ENCODE measurements at regions not wholly inside any gene's neighbourhood (a gene's known extent, or its start where the extent isn't known, plus 50 kb on each side); places are given as distances from the start of the nearest gene placed in this dataset.
A peak's percentile ranks its signal among the peaks of the same experiment; 100 is the strongest.
"Not testable (repeated sequence)": the region's sequence is repeated elsewhere in the genome, so short reads cannot be mapped to it uniquely, and the experiment has no call there.

DNA sequence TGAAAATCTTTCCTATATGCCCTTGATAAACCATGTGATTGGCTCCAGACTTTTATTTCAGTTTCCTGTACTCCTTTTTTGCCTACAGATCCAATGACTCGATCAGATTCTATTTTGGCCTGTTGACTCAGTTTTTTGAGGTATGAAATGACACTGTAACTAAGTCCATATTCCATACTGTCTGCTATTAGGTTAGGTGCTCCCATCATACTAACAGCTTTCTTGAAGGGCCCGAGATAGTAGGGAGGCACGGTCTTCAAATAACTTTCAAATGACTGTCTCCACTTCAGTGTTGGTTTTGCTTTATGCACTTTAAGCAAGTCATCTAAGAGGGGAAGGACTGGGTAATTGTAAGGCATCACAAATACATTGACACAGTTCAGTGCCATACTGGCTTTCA is 295.4 kb upstream of the DAB2 start:
- no peak for DNase-seq

DNA sequence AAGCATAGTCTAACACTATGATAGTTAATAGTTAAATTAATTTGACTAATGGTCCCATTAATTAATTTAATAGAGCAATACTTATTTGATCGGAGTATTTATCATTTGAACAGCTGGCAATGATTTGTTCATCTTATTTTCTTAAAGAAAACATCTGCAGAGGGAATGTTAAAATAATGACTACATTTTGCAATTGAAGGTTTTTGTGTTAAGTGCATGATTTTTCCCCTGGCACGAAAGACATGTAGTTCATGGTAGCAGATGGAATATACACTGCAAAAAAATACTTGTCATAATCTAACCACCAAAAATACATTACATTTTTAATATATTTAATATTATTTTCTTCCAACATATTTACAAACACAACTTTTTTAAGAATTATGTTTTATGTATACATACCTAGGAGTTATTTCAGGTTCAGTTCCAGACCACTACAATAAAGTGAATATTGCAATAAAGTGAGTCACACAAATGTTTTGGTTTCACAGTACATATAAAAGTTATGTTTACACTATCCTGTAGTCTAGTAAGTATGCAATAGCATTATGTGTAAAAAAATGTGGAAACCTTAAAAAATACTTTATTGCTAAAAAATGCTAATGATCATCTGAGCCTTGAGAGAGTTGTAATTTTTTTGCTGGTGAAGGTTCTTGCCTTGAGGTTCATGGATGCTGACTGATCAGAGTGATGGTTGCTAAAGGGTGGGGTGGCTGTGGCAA is 292.6 kb upstream of the DAB2 start:
- no peak for DNase-seq

DNA sequence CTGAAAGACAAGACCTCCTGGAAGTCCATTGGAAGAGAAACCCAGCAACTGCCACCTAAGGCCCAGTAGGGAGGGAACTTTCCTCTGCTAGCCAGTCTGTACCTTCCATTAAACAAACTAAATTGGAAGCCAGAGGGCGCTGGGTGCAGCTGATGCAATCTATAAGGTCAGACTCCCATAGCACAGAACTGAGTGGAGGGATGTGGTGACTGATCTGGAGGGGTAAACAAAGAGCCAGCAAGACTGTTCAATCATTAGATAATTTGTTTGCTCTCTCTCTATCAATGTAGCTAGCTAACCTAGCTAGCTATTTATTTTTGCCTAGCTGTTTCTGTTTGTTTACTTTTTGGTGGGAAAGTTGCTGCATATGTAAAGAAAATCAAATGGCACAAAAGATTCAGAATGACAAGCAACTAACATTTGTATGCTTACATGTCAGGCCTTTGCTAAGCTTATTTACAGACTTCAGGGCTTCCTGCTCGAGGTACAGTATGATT is 291.8 kb upstream of the DAB2 start:
- DNase-seq, result peak; percentile 81 to 88

DNA sequence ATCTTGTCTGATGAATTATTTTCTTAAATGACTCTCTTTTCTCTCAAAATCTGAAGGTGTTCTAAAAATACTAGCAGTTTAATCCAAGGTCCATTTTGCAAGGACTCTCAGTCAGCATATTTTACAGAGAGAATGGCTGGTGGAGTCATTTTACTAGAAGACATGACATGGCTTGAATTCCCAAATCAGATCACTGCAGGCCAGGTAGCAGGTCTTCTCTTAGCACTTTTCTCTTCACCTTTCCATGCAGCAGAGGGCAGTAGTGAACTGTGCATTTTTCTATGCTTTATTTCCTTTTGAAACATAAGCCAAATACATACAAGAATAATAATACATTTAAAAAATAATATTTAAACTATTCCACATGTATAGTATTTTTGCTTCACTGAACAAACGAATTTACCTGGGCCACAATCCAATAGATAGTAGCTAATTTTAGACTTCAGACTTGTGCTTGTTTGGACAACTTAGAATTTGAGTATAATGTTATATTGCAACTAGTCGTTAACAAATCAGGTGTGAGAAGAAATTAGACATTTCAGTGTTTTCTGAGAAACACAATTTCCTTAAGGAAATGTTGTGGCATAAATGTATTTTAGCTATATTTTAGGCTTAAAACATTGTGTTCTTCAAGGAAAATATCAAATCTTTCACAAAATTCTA is 289.4 kb upstream of the DAB2 start:
- DNase-seq, result peak; percentile 76 to 80

DNA sequence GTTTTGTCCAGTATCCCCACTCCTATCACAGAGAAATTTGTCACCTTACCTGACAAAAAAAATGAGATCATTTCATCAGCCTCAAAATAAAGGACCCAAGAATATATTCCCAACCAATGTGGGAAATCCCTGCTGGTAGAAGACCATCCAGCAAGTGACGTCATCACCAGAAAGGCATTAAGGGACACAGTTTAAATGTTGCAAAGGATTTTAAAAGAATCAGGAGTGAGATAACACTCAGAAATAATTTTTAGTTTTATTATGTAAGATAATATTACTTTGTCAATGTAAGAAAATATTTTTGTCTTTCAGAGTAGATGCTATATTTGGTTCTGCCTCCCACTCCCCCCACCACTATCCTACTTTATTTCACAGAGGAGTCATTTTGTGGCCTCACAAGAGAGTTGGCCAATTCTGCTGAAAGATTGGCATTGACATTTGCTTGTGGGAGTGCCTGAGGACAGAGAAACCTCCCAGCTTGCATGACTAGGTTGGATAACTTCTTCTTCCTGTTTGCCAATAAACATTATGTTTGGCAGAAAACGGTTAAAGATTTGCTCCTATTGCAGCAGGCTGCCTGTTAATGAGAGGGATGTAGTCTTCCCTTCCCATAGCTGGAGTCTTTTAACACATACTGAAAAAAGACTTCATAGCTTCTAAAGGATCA is 288.6 kb upstream of the DAB2 start:
- DNase-seq, result peak; percentile 47 to 72

DNA sequence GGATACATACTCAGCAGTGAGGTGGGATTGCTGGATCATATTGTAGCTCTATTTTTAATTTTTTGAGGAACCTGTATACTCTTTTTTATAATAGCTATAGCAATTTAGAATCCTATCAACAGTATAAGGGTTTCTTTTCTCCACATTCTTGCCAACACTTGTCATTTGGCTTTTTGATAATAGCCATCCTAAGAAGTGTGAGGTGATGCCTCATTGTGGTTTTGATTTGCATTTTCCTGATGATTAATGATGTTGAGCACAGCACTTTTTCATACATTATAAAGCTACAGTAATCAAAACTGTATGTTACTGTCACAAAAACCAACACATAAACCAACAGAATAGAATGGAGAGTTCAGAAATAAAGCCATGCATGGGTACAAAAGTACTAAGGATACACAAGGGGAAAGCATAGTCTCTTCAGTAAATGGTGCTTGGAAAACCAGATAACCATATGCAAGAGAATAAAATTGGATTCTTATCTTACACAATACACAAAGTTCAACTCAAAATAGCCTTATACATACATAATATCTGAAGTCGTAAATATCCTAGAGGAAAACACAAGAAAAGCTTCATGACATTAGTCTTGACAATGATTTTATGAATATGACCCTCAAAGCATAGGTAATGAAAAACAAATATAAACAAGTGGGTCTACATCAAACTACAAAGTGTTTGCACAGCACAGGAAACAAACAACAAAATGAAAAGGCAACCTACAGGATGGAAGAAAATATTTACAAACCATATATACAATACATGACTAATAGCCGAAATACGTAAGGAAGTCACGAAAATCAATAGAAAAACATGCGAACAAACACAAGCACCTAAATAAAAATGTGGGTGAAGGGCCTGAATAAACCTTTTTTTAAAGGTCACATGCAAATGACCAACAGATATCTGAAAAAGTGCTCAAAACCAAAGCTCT is 287.8 kb upstream of the DAB2 start:
- peak; percentile 47 to 62 for DNase-seq

DNA sequence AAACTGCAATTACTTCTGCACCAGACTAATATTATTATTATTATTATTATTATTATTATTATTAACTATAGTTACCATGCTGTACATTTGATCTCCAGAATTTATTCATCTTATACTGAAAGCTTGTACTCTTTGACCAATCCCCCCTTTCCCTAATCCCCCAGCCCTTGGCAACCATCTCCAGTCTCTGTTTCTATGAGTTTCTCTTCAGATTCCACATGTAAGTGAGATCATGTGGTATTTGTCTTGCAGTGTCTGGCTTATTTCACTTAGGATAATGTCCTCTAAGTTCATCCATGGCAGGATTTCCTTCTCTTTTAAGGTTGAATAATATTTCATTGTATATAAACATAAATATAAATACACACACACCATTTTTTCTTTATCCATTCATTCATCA is 287.0 kb upstream of the DAB2 start:
- no peak for DNase-seq

DNA sequence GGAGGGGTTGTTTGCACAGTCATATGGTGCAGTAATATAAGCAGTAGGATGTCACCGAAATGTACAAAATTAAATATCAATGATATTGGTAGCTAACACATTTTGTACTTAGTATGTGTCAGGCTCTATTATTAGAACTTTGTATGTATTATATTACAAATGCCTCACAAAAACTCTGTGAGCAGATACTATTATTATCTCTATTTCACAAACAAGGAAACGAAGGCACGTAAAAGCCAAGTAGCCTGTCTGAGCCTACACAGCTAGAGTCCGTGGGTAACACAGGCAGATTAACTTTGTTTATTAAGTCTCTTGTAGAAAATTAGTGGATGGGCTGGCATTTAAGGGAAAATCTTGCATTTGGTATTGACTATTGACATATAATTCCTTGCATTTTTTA is 284.3 kb upstream of the DAB2 start:
- DNase-seq, result no peak

DNA sequence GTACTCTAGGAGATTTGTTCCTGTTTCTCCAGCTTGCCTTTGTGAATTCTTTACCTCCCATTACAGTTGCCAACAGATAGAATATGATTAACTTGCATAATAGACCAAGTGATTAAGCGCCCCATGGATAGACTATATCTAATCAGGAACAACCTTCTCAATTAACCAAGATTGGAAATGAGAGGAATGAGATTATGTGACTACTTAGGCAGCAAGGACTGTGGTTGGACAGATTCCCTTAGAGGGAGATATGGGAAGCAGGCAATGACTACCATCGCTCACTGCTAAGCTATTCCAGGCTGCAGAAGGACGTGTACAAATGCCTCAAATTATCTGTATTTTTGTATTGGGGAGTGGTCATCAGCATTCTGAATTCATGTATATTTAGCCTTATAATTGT is 278.1 kb upstream of the DAB2 start:
- no peak for DNase-seq

DNA sequence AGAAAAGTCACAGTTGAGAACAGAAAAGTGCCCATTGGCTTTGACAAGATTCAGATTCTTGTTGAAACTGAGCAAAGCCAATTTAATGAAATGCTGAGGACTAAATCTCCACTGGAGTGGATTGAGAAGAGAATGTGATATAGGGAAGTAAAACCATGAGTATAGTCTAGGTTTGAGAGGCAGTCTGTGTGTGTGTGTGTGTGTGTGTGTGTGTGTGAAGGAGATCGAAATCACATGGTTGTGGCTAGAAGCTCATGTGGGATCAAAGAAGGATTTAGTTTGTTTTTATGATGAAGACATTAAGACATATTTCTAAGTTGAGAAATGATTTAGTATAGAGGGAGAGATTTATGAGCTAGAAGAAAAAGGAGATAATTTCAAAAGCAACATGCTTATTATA is 275.7 kb upstream of the DAB2 start:
- no peak for DNase-seq

DNA sequence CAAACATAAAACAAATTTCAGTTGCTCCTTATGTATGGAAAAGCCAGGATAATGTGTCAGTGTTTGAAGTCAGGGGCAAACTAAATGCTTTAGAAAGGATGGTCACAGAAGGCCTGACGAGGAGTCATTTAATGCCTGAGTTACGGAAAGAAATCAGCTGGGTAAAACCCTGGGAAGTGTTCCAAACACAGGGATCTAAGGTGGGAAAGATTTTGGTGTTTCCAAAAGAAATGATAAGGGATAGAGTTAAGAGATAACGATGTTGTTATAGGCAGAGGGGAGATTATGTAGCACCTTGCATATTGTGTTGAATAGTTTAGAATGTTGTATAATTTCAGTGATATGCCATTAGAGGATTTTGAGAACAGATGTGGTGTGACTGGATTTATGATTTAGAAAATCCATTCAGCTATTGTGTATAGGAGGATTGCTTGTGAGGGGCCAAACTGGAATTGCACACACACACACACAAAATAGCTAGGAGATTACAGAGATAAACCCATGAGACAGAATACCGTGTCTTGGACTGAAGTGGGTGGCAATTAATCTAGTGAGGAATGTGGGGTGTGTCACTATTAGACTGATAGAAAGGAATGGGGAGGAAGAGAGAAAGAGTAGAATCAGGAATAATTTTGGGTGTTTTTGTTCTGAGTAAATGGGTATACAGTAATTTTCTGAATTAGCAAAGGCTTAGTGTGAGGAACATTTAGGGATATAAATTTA is 274.2 kb upstream of the DAB2 start:
- no peak for DNase-seq

DNA sequence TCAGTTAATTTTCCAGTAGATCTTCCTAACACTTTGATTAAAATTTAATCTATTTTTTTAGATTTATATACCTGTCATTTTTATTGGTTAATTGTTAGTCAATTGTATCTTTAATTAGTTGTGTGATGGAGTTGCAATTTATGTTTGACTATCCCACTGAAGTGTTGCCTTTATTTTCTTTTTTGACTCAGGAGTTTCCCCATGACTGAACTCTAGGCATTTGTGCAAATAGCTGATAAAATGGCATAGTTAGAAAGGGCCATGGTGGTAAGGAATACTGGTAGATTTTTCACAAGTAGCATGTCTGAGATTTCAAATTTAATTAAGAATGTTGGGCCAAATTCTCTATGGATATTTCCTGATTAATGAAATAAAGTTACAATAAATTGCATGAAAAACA is 273.1 kb upstream of the DAB2 start:
- no peak for DNase-seq

DNA sequence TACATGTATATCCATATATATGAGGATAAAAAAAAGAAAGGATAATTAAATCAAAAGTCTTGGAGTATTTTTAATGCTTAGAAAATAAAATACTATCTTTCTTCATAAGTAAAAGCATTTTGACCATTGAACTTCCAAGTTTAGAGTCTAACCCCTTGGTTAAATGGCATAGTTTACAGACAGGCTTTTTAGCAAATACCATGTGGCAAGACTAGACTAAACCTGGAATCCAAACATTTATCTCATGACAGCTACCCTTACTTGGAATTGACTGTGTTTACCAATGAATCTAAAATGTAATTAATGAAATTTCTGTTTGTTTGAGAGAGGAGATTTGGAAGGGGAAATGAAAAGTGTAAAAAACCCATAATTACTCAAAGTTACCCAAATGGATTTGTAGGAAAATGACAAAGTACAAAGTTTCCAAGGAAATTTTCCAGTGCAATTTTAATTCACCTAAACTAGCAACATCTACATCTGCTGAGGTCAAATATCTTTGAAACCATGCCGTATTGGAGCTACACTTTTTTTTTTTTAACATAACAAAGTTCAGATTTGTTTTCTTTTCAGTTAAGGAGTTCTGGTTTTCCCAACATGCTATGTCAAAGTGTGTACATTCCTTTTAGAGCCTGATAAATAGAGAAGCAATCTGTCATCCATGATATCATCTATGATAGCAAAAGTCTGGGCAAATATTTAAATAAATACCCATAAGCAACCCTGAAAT is 272.1 kb upstream of the DAB2 start:
- DNase-seq, result no peak

DNA sequence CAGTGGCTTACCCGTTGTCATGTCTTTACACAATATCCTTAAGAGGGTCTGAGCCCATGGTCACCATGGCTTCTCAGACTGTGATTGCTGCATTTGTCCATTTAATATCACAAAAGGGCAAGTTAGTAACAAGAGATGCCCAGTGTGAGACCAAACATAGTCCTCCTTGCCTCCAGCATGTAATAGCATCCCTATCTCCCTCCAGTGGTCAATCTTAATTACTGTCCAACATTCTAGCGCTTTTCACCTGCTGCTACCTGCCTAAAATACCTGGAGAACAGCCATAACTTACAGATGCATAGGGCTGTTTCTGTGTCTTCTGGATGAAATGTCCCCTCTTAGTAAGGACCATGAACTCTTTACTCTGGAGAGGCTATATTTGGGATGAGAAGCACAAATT is 267.2 kb upstream of the DAB2 start:
- DNase-seq, result no peak

DNA sequence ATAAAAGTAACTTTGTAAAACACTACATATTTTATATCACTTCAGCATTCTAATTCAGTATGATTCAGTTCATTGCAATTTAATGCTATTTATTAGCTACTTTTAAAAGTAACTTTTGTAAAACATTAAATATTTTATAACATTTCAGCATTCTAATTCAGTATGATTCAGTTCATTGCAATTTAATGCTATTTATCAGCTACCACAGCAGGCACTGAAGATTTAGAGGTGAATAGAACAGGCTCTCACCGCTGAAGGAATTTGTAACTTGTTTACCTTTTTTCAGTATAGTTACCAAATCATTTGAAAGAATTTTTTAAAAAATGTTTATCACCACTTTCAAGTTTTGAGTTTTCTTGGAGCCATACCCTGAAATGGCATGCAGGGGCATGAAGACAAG is 266.4 kb upstream of the DAB2 start:
- DNase-seq, result no peak

DNA sequence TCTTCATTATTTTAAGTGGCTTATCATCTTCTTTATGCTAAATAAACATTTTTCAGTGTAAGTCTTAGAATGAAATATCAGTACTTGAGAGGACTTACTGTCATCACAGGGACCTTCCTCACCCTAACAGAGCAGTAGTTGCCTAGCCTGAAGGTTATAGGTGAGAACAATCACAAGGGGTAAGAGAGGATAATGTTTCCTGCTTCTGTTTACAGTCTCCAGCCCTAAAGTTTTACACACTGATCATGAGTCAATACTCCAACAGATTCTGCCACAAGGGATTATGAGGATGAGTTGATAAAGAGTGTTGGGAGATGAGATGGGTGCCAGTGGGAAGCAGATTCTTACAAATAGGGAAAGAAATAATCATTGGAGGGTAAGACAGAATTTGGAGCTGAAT is 265.1 kb upstream of the DAB2 start:
- no peak for DNase-seq

DNA sequence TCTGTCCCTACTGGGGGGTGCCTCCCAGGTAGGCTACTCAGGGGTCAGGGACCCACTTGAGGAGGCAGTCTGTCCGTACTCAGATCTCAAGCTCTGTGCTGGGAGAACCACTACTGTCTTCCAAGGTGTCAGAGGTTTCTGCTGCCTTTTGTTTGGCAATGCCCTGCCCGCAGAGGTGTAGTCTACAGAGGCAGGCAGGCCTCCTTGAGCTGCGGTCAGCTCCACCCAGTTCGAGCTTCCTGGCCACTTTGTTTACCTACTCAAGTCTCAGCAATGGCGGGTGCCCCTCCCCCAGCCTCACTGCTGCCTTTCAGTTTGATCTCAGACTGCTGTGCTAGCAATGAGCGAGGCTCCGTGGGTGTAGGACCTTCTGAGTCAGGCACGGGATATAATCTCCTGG is 263.1 kb upstream of the DAB2 start:
- DNase-seq, result not testable (repeated sequence)

DNA sequence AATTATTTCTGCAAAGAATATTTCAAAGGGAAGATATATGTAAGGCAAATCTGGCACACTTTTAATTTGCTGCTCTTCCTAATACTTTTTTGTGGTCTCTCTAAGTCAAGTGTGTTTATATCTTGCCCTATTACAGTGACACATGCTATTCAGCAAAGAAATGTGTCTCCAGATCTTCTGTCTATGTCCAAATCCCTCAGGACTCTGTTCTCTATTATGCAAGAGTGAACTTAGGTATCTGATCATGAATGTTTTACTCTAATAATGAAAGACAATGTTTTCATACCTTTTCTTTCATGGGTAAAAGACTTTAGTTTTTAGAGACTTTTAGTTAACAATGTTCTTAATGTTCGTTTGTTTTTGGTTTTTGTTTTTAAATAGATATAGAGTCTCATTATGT is 255.4 kb upstream of the DAB2 start:
- no peak for DNase-seq

DNA sequence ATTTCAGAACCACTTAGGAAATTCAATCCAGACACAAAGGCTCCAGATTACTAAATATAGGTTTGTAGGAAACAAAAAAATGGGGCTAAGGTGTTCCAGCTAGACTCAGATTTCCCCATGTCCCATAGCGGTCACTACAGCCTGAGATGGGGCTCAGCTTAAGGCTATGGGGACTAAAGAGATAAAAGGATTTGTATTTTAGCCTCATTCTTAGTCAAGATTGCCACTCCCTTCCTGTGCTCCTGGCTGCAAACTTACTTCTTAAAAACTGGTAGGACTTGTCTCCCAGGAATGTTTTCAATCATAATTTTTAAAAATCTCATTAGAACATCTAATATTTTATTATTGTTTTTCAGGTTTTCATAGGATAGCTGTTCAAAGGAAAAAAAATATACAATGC is 253.8 kb upstream of the DAB2 start:
- no peak for DNase-seq

DNA sequence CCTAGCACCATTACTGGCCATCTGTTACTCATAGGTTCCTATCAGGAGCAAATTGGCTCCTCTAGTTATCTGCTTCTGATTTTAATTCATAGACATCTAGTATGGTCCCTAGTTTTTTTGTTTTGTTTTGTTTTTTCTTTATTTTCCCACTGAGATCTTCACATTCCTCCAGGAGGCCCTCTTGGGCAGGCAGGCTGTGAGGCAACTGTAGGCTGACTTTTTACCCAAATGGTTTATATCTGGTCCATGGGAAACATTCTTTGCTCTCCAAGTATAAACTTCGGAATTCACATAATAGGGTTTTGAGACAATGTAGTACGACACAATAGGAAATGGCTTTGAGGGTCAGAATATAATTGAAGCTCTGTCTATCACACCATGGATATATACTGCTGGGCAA is 250.9 kb upstream of the DAB2 start:
- no peak for DNase-seq

DNA sequence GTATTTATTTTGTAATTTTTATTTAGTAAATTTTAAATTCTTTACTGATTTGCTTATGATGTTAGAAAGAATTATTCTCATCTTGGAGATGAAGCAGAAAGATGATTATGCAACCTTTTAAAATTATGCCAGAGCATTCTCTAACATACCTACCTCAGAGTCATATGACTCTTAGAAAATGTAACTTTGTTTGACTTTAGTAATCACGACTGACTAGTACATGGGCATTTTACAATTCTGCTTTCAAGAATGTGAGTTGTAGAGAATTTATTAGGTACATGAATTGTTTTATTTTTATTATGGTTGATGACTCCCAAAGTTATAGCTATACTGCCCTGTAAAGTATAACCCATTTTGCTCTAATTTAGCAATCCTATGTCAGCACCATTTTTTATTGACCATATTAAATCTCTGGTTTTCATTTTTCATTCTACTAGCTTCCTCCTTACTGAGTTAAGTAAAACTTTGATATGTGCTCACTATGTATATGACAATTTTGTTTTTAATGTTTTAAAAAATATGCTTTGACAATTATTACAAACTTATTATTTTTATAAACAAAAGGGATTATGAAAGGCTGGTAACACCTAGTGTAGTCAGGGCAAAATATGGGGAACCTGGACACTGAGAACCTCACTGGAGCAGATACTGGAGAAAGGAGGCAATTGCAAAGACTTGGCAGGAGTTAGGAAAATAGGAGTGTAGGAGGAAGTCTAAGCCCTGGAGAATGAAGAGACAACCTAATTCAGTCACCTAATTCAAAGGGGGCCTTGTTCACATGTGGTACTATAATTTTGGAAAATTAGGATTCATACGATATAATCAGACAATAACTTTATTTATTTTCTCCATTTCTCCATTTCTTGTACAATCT is 249.7 kb upstream of the DAB2 start:
- DNase-seq, result no peak
